Hepatic stellate cell (primary cell): ENCODE measurements at regions not wholly inside any gene's neighbourhood (a gene's known extent, or its start where the extent isn't known, plus 50 kb on each side); places are given as distances from the start of the nearest gene placed in this dataset.
"Not testable (repeated sequence)": the region's sequence is repeated elsewhere in the genome, so short reads cannot be mapped to it uniquely, and the experiment has no call there.

Experiments
- DNase-seq: peaks from one replicate; pipeline ENCODE4 v3.0.0; 2011; ENCODE audit warnings: low spot score

GRCh38 chr1:245025525-245025924 is 129.3 kb upstream of the KIF26B start:
- no peak for DNase-seq

GRCh38 chr1:245023222-245023621 is 131.6 kb upstream of the KIF26B start:
- no peak for DNase-seq

GRCh38 chr1:245019910-245020486 is 134.8 kb upstream of the KIF26B start:
- DNase-seq = no peak

GRCh38 chr1:245016700-245017099 is 138.1 kb upstream of the KIF26B start:
- no peak for DNase-seq

- no peak for DNase-seq
Observed at GRCh38 chr1:245015031-245015430, 139.8 kb upstream of the KIF26B start.

GRCh38 chr1:245014247-245015029 is 140.3 kb upstream of the KIF26B start:
- no peak for DNase-seq

- DNase-seq = no peak
Observed at GRCh38 chr1:245010018-245010614, 144.7 kb upstream of the KIF26B start.

GRCh38 chr1:245008761-245009160 is 144.4 kb upstream of the HNRNPU start:
- DNase-seq = no peak

- no peak for DNase-seq
Observed at GRCh38 chr1:245007852-245008251, 143.5 kb upstream of the HNRNPU start.

- no peak for DNase-seq
Observed at GRCh38 chr1:245003246-245003645, 138.9 kb upstream of the HNRNPU start.

GRCh38 chr1:245001252-245001651 is 136.9 kb upstream of the HNRNPU start:
- DNase-seq = no peak

GRCh38 chr1:245000872-245001188 is 136.5 kb upstream of the HNRNPU start:
- no peak for DNase-seq

GRCh38 chr1:244999644-245000043 is 135.3 kb upstream of the HNRNPU start:
- DNase-seq = not testable (repeated sequence)

- DNase-seq = no peak
Observed at GRCh38 chr1:244998717-244999346, 134.5 kb upstream of the HNRNPU start.

- no peak for DNase-seq
Observed at GRCh38 chr1:244995602-244996400, 131.5 kb upstream of the HNRNPU start.

GRCh38 chr1:244992833-244993232 is 128.5 kb upstream of the HNRNPU start:
- no peak for DNase-seq

- DNase-seq = peak; percentile 27
Observed at GRCh38 chr1:244989813-244990212, 125.5 kb upstream of the HNRNPU start.

- no peak for DNase-seq
Observed at GRCh38 chr1:244988521-244988920, 124.2 kb upstream of the HNRNPU start.

- DNase-seq = no peak
Observed at GRCh38 chr1:244980605-244981004, 116.3 kb upstream of the HNRNPU start.

- no peak for DNase-seq
Observed at GRCh38 chr1:244974550-244974949, 110.2 kb upstream of the HNRNPU start.

- DNase-seq = no peak
Observed at GRCh38 chr1:244974106-244974505, 109.8 kb upstream of the HNRNPU start.

- no peak for DNase-seq
Observed at GRCh38 chr1:244971552-244972216, 107.3 kb upstream of the HNRNPU start.
